ENCODE measurements at regions not wholly inside any gene's neighbourhood (a gene's known extent, or its start where the extent isn't known, plus 50 kb on each side); places are given as distances from the start of the nearest gene placed in this dataset.
"Not testable (repeated sequence)": the region's sequence is repeated elsewhere in the genome, so short reads cannot be mapped to it uniquely, and the experiment has no call there.

GRCh38 chr12:62168411-62168810 is 91.8 kb upstream of the USP15 start:
- DNase-seq (ENCODE audit: low read depth, low spot score) = no peak

- DNase-seq (ENCODE audit: low read depth, low spot score) = no peak
These were observed 90.0 kb upstream of the USP15 start for GRCh38 chr12:62170241-62170640.

- no peak for DNase-seq (ENCODE audit: low read depth, low spot score)
These were observed 69.3 kb upstream of the USP15 start for GRCh38 chr12:62190689-62191490.

- DNase-seq (ENCODE audit: low read depth, low spot score) = no peak
These were observed 68.6 kb upstream of the USP15 start for GRCh38 chr12:62191491-62192179.

- DNase-seq (ENCODE audit: low read depth, low spot score) = peak; percentile 61
These were observed 67.9 kb upstream of the USP15 start for GRCh38 chr12:62192180-62192902.

GRCh38 chr12:62192903-62193250 is 67.3 kb upstream of the USP15 start:
- no peak for DNase-seq (ENCODE audit: low read depth, low spot score)

GRCh38 chr12:62194031-62194430 is 66.2 kb upstream of the USP15 start:
- no peak for DNase-seq (ENCODE audit: low read depth, low spot score)

- DNase-seq (ENCODE audit: low read depth, low spot score) = no peak
These were observed 65.6 kb upstream of the USP15 start for GRCh38 chr12:62194616-62195015.

GRCh38 chr12:62196146-62196545 is 64.1 kb upstream of the USP15 start:
- DNase-seq (ENCODE audit: low read depth, low spot score) = no peak

GRCh38 chr12:62202861-62203260 is 57.3 kb upstream of the USP15 start:
- not testable (repeated sequence) for DNase-seq (ENCODE audit: low read depth, low spot score)

GRCh38 chr12:62205346-62205745 is 54.9 kb upstream of the USP15 start:
- DNase-seq (ENCODE audit: low read depth, low spot score) = no peak

- DNase-seq (ENCODE audit: low read depth, low spot score) = no peak
These were observed 53.0 kb upstream of the USP15 start for GRCh38 chr12:62207248-62207647.
